GM23248 (cell line): ENCODE measurements at regions not wholly inside any gene's neighbourhood (a gene's known extent, or its start where the extent isn't known, plus 50 kb on each side); places are given as distances from the start of the nearest gene placed in this dataset.

Experiments used
- EZH2 ChIP-seq: fragments of 200-600 bp; sonication (generic); IDR thresholded peaks from 2 replicates; pipeline ENCODE4 v1.6.1; 2018; ENCODE audit warnings: antibody characterized with exemption, mild to moderate bottlenecking; ENCODE audit not compliant: insufficient read depth, poor library complexity, severe bottlenecking
- EZH2phosphoT487 ChIP-seq: fragments of 200-600 bp; sonication (generic); IDR thresholded peaks from 2 replicates; pipeline ENCODE4 v1.6.1; 2018; ENCODE audit warnings: antibody characterized with exemption, moderate library complexity, mild to moderate bottlenecking, low read depth; ENCODE audit not compliant: insufficient read depth

- TF ChIP-seq EZH2 (no peak), EZH2phosphoT487 (no peak)
Measured at GRCh38 chr5:152016421-152016820, 91.8 kb upstream of the GLRA1 start.
